CD4-positive, alpha-beta T cell (primary cell): ENCODE measurements at regions not wholly inside any gene's neighbourhood (a gene's known extent, or its start where the extent isn't known, plus 50 kb on each side); places are given as distances from the start of the nearest gene placed in this dataset.

ENCODE experiments used
- ATAC-seq: fragments of 200-7000 bp; cut with Tn5 transposase; one replicate; pipeline ENCODE4 v1.10.0; 2022; ENCODE audit warnings: mild to moderate bottlenecking; ENCODE audit not compliant: poor library complexity
- CTCF ChIA-PET: fragments of 350-600 bp; sonication (Branson Sonifier 250); formaldehyde crosslinking; loops from one replicate; lab custom pipeline; 2021; ENCODE audit warnings: antibody characterized with exemption, inconsistent platforms; lab: Charles Lee
- POLR2A ChIA-PET: fragments of 350-600 bp; sonication (Branson Sonifier 250); formaldehyde crosslinking; loops from one replicate; lab custom pipeline; 2021; ENCODE audit warnings: antibody characterized with exemption, inconsistent platforms; lab: Charles Lee
- DNase-seq, 14 experiments: peaks; one replicate each; pipeline ENCODE4 v3.0.0-alpha.2; 2013 to 2020; ENCODE audit warnings: mixed read lengths in 2 of 14
- H3K27ac ChIP-seq, 2 donors: one replicate each; pipeline versions ENCODE4 v1.5.1 to v1.7.0; 2013; ENCODE audit warnings: low read length in 2 of 2, low read depth in 1 of 2, mild to moderate bottlenecking in 1 of 2
- H3K27me3 ChIP-seq, 2 experiments: 1 replicate in 1 of 2; 2 replicates in 1 of 2; pipeline versions ENCODE4 v1.6.1 to v1.7.0; 2013; ENCODE audit warnings: low read length in 2 of 2, control low read depth in 1 of 2, mild to moderate bottlenecking in 1 of 2, moderate library complexity in 1 of 2; ENCODE audit not compliant: insufficient read depth in 2 of 2, control insufficient read depth in 1 of 2
- H3K36me3 ChIP-seq: one replicate; pipeline ENCODE4 v1.6.1; 2013; ENCODE audit warnings: low read length, control low read depth; ENCODE audit not compliant: insufficient read depth
- H3K4me1 ChIP-seq: one replicate; pipeline ENCODE4 v1.6.1; 2013; ENCODE audit warnings: low read length, control low read depth; ENCODE audit not compliant: insufficient read depth
- H3K4me3 ChIP-seq: one replicate; pipeline ENCODE4 v1.5.1; 2013; ENCODE audit warnings: mild to moderate bottlenecking, low read length, moderate library complexity
- H3K9me3 ChIP-seq, 2 experiments: 1 replicate in 1 of 2; 2 replicates in 1 of 2; pipeline versions ENCODE4 v1.6.1 to v1.7.0; 2013; ENCODE audit warnings: low read length in 2 of 2, mild to moderate bottlenecking in 2 of 2, control low read depth in 1 of 2, moderate library complexity in 1 of 2; ENCODE audit not compliant: control insufficient read depth in 1 of 2, insufficient read depth in 1 of 2
- H3K27ac Mint-ChIP-seq: one replicate; pipeline ENCODE4 v1.8.0; 2020; ENCODE audit warnings: mixed read lengths
- H3K27me3 Mint-ChIP-seq: one replicate; pipeline ENCODE4 v1.8.0; 2021; ENCODE audit warnings: mixed read lengths
- H3K36me3 Mint-ChIP-seq: one replicate; pipeline ENCODE4 v1.8.0; 2021; ENCODE audit warnings: low read depth, mixed read lengths
- H3K4me1 Mint-ChIP-seq: one replicate; pipeline ENCODE4 v1.8.0; 2021; ENCODE audit warnings: low read depth, mixed read lengths
- H3K4me3 Mint-ChIP-seq: one replicate; pipeline ENCODE4 v1.8.0; 2020; ENCODE audit warnings: mild to moderate bottlenecking, mixed read lengths
- H3K9me3 Mint-ChIP-seq: one replicate; pipeline ENCODE4 v1.8.0; 2020; ENCODE audit warnings: mixed read lengths
- intact Hi-C, 2 experiments: fragments of 100-400 bp; cut with DNase I in 1 of 2; cut with micrococcal nuclease in 1 of 2; formaldehyde crosslinking; loops; one replicate each; pipeline versions ENCODE4 v1.15.1 to v1.9.0; 2023 to 2025; cut with DNase I, micrococcal nuclease
- TF ChIP-seq, protein P1 (sequence below): fragments of 200-600 bp; IDR thresholded peaks from one replicate; pipeline ENCODE4 v1.8.0; 2022; ENCODE audit warnings: antibody characterized with exemption, mild to moderate bottlenecking

DNA sequence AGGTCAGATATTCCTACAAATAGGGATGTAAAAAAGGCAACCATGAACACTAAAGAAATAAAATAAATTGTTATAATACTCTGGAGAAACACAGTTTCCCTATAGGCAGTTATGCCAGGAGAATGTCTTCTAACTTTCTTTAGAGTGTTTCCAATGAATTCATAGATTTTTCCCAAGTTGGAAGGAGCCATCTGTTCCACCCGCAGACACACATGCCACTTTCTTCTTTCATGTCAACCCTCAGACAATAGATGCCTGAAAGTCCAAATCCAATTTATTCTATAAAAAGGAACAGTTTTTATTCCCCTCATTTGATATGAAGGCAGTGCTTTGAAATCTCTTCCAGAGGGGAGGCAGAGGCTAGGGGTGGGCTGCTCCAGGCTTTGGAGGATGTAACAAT, 418.1 kb downstream of the ACTL7B start:
- H3K9me3 Mint-ChIP-seq: peaks cover 4% of the 10 kb centered on the region
- TF ChIP-seq, protein P1, sequence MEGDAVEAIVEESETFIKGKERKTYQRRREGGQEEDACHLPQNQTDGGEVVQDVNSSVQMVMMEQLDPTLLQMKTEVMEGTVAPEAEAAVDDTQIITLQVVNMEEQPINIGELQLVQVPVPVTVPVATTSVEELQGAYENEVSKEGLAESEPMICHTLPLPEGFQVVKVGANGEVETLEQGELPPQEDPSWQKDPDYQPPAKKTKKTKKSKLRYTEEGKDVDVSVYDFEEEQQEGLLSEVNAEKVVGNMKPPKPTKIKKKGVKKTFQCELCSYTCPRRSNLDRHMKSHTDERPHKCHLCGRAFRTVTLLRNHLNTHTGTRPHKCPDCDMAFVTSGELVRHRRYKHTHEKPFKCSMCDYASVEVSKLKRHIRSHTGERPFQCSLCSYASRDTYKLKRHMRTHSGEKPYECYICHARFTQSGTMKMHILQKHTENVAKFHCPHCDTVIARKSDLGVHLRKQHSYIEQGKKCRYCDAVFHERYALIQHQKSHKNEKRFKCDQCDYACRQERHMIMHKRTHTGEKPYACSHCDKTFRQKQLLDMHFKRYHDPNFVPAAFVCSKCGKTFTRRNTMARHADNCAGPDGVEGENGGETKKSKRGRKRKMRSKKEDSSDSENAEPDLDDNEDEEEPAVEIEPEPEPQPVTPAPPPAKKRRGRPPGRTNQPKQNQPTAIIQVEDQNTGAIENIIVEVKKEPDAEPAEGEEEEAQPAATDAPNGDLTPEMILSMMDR: no peak
- H3K4me3 Mint-ChIP-seq: no peak overlapping the region
- Histone ChIP-seq H3K36me3 (no peaks in the 10 kb centered on the region), H3K27me3 (no peaks in the 10 kb centered on the region), H3K27ac (no peak overlapping the region), H3K9me3 (no peaks in the 10 kb centered on the region), H3K4me3 (no peak overlapping the region), H3K4me1 (no peaks in the 10 kb centered on the region)
- ATAC-seq (no peak), DNase-seq (no peak)
- intact Hi-C loops: no loop called here
- H3K27ac Mint-ChIP-seq: no peak overlapping the region
- no peaks in the 10 kb centered on the region for H3K36me3 Mint-ChIP-seq
- no peaks in the 10 kb centered on the region for H3K4me1 Mint-ChIP-seq
- ChIA-PET POLR2A (no interaction called here), CTCF (no interaction called here)
- H3K27me3 Mint-ChIP-seq: no peaks in the 10 kb centered on the region

DNA sequence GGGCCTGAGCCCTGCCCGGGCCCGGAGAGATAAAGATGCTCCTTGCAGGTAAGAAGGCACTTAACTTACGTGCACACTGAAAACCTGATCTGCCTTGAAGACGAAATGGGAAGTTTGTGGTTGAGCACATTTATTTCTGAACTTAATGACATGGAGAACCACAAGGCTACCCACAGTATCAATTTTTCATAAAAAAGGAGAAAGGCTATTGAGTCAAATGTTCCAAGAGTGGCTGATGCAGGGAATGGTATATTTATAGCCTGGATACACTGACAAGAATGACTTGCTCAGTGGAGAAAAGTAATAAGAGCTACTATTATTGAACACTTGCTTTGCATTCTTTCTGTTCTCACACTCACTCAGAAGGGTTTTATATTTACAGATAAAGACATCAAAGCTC, 419.3 kb downstream of the ACTL7B start:
- no peak for ATAC-seq
- no peaks in the 10 kb centered on the region for H3K36me3 Mint-ChIP-seq
- H3K4me3 ChIP-seq: no peak overlapping the region
- peaks cover 0 to 6% of the 10 kb centered on the region in 2 experiments for H3K9me3 ChIP-seq
- H3K36me3 ChIP-seq: no peaks in the 10 kb centered on the region
- ChIA-PET CTCF (no interaction called here), POLR2A (no interaction called here)
- H3K27ac Mint-ChIP-seq: no peak overlapping the region
- intact Hi-C loops: no loop called here
- H3K9me3 Mint-ChIP-seq: peaks cover 3% of the 10 kb centered on the region
- no peaks in the 10 kb centered on the region for H3K27me3 ChIP-seq
- H3K27me3 Mint-ChIP-seq: no peaks in the 10 kb centered on the region
- H3K27ac ChIP-seq: no peak overlapping the region
- TF ChIP-seq, protein P1: no peak
- no peak overlapping the region for H3K4me3 Mint-ChIP-seq
- H3K4me1 ChIP-seq: no peaks in the 10 kb centered on the region
- no peak for DNase-seq
- H3K4me1 Mint-ChIP-seq: no peaks in the 10 kb centered on the region

- Histone ChIP-seq H3K4me1 (no peaks in the 10 kb centered on the region), H3K27ac (no peak overlapping the region), H3K4me3 (no peak overlapping the region), H3K36me3 (no peaks in the 10 kb centered on the region), H3K9me3 (peaks cover 4 to 15% of the 10 kb centered on the region in 2 experiments), H3K27me3 (no peaks in the 10 kb centered on the region)
- ChIA-PET CTCF (no interaction called here), POLR2A (no interaction called here)
- Mint-ChIP-seq H3K27me3 (no peaks in the 10 kb centered on the region), H3K4me1 (no peaks in the 10 kb centered on the region), H3K27ac (no peak overlapping the region), H3K9me3 (peaks cover 12% of the 10 kb centered on the region), H3K36me3 (no peaks in the 10 kb centered on the region), H3K4me3 (no peak overlapping the region)
- intact Hi-C loops: no loop called here
- TF ChIP-seq, protein P1: no peak
- ATAC-seq (no peak), DNase-seq (no peak)
Observed at GRCh38 chr9:108434502-108434901, 421.3 kb downstream of the ACTL7B start.
